HG03039 (cell line): ENCODE measurements at regions not wholly inside any gene's neighbourhood (a gene's known extent, or its start where the extent isn't known, plus 50 kb on each side); places are given as distances from the start of the nearest gene placed in this dataset.
"Not testable (repeated sequence)": the region's sequence is repeated elsewhere in the genome, so short reads cannot be mapped to it uniquely, and the experiment has no call there.

Experiments used
- ATAC-seq: cut with Tn5 transposase; IDR thresholded peaks from one replicate; pipeline ENCODE4 v1.9.1; 2021; ENCODE audit warnings: mild to moderate bottlenecking, moderate library complexity; ENCODE audit not compliant: unreplicated experiment

DNA sequence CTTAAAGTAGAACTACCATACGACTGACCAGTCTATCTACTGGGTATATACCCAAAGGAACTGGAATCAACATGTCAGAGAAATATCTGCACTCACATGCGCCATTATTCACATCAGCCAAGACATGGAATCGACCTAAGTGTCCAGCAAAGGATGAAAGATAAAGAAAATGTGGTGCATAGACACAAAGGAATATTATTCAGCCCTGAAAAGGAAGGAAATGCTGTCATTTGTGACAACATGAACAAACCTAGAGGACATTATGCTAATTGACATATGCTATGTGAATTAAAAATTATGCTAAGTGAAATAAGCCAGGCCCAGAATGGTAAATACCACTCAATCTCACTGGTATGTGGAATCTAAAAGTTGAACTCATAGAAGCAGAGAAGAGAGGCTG is 123.7 kb downstream of the KLF6 start:
- ATAC-seq = no peak

DNA sequence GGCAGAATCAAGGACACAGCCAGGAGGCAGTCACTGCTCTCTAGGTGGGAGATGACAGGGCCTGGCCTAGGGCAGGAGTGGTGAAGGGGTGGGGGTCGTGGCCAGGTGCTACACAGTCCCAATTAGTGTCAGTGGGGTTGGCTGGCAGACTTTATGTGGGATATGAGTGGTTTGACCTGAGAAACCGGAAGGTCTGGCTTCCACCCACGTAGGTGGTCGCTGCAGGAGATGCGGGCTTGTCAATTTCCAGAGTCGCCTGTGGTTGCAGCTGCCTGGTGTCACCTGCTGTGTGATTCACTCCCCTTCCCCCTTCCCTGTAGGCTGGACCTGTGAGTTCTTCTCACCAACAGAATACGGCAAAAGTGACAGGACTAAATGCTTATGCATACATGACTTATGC is 124.3 kb downstream of the KLF6 start:
- no peak for ATAC-seq

DNA sequence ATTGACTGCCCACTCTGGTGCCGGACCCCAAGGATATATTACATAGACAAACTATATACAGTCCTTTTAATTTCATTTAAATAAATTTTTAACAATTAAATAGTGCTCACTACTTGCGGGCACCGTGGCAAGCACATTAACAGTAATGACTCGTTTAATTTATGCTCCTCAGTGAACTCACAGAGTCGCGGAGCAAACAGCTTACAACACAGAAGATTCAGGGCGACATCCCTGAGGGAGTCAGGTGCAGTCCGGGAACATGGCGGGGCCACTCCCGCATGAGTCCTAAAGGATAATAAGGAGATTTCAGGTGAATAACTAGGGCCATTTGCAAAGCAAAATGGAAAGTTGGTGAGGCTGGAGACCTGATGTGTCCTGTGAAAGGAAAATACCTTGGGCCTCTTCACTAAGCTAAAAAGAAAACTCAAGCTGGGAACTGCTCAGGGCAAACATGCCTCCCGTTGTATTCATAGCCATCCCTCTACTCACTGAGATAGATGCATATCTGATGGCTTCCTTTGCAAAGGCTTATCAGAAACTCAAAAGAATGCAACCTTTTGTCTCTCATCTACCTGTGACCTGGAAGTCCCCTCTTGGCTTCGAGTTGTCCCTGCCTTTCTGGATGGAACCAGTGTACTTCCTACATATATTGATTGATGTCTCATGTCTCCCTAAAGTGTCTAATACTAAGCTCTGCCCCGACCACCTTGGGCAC is 125.6 kb downstream of the KLF6 start:
- ATAC-seq = no peak

DNA sequence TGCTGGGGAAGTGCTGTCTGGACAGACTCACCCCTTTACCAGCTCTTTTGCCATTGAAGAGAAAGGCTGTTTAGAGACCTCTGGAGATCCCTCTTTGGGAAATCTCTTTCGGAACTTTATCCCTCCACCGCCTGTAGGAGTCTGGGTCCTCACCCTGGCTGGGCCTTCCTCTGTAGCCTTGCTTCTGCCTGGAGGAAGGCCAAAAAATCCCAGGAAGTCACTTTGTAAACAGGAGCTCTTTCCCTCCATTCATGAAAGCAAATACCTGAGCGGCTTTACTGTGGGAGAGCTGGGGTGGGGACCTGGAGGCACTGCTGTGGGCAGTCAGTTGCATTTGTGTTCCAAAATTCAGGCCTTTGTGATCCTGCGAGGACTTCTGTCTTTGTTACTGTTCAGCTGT is 126.2 kb downstream of the KLF6 start:
- ATAC-seq = no peak

DNA sequence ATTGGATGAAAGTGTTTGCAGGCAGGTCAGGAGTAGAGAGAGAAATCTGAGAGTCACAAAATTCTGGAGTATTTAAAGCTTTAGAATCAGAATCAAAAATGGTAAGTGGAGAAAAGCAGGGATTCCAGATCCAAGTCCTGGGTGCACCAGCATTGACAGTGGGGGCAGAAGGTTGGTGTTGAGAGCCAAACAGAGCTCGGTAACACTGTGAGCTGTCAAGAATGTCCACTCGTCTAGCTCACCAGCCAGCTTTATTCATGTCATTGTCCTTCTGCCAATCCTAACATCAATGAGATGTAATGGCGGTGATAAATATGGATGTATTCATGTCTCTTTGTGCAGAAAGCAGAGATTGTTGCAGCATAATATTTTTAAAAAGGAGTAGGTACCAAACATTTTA is 128.8 kb downstream of the KLF6 start:
- ATAC-seq = no peak

DNA sequence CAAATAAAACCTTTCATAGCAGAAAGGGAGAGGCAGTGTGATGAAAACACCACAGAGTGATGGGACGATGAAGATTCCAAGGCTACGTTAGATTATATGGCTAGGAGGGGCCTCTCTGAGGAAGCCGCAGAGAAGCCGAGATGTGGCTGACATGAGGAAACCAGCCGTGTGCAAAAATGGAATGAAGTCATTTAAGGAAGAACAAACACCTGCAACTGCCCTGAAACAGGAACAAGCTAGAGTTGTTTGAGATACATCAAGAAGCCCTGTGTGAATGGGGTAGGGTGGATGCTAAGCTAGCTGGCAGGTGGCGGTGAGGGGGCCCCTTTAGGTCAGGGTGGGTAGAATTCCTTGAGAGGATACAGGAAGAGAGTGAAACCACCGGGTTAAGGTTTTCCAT is 129.5 kb downstream of the KLF6 start:
- no peak for ATAC-seq

DNA sequence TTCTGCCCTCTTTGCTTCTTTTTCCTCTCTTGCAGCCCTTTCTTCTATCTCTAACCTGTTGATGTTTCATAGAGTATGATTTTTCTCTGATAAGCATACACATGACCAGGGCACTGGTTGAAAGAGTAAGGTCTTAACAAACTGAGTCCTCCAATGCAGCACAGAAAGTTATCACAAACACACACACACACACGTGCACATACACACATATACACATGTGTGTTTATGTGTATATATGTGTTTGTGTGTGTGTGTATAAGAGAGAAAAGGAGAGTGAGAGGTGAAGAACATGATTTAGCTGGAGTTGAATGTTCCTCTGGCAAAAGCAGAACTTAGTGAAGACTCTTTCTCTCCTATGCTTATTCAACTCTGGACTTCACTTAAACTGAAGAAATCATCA is 130.0 kb downstream of the KLF6 start:
- no peak for ATAC-seq

DNA sequence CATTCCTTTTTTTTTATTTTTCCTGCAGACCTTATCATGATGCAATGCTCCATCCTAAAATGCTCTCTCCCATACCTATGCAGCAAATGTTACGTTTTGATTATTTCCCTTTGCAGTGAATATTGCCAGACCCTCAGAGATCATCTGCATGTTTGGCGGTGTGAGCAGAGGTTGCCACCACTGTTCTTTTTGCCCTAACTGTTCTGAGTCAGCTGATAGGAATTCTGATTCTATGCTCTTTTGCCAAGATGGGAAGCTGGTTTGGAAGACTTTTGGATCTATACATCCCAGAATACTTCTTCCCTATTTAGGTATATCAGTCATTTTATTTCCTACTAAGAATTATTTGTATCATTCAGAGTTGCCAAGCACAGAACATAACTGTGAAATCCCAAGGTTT is 130.5 kb downstream of the KLF6 start:
- no peak for ATAC-seq

DNA sequence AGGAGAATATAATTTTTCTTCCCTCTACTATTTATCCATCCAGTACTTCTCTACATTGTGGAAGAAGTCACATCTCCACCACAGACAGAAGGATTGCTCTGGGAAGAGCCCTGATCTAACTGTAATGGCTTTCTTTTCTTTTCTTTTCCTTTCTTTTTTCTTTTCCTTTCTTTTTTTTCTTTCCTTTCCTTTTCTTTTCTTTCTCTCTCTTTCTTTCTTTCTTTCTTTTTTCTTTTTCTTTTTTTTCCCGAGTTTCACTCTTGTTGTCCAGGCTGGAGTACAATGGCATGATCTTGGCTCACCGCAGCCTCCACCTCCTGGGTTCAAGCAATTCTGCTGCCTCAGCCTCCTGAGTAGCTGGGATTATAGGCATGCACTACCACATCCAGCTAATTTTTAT is 131.7 kb downstream of the KLF6 start:
- ATAC-seq = not testable (repeated sequence)

DNA sequence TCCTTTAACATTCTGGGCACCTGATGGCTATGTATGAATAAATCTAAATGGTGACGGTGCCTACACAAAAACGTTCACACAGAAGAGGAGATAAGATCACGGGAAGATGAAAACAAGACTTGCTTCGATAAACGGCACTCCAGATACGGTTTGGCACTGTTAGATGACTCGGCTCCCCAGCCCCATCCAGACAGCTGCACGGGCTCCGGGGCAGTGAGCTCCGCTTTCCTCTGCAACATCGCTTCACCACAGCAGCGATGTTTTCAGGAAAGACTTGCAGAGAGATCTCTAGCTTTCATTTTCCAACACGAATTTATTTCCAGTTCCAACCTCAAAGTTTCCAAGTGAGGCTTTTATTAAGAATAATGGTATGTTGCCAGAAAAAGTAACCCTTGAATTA is 132.1 kb downstream of the KLF6 start:
- no peak for ATAC-seq

DNA sequence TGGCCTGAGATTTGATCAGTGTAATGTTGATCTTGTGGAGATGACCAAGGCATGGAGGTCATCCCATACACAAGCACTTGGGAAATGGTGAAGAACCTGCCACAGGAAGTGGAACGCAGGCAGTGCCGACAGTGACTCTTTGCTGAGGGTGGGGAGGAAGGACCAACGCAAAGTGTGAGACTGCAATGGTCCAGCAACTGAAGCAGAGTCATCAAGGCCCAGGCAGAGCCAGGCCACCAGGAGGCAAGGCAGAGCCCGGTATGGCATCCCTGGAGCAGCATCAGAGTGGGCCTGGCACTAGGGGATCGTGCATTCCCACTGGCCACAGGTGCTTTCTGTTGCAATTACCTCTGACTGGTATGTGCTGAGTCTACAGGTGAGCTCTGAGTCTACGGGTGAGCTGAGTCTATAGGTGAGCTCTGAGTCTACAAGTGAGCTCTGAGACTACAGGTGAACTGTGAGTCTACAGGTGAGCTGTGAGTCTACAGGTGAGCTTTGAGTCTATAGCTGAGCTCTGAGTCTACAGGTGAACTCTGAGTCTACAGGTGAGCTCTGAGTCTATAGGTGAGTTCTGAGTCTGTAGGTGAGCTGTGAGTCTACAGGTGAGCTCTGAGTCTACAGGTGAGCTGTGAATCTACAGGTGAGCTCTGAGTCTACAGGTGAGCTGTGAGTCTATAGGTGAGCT is 132.9 kb downstream of the KLF6 start:
- no peak for ATAC-seq

DNA sequence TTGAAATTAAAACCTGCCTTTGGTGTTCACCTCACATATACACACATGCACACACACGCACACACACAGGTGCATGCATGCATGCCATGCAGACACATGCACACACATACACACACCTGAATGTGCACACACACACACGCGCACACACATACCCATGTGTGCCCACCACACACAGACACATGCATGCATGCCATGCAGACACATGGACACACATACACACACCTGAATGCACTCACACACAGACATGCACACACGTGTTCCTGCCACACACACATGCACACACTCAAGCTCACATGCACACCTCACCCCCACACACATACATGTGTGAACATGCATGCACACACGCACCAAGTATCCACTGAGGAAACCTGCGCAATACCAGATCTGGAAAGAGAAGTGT is 136.4 kb downstream of the KLF6 start:
- ATAC-seq = no peak

DNA sequence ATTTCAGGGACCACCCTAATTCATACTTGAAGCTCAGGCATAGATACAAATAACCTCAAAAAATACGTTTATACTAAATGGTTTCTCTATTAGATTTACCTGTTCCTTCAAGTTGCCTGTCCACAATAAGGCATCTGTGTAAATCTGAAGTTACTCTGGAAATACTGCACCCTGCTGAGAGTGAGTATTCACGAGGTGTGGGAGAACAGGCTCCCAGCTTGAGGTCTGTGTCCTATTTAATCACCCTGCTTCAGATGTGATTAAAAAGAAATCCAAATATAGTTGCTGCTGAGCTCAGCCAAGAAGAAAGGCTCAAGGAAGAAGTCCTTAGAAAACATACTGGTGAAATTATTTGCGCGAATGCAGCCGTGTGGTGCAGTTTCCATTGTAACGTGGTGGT is 136.8 kb downstream of the KLF6 start:
- ATAC-seq = no peak

DNA sequence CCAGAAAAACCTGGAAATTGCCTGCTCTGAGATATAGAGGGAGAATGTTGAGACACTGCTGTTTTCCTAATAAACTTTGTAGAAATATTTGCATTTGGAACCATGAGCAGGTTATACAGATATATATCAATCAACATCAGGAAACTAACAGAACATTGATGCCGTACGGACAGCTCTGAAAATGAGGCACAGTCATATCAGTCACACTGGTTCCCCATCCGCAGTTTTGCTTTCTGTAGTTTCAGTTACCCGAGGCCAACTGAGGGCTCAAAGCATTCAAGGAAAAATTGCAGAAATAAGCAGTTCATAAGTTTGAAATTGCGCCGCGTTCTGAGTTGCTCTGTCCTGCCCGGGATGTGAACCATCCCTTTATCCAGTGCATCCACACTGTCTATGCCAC is 137.9 kb downstream of the KLF6 start:
- peak; percentile 68 for ATAC-seq

DNA sequence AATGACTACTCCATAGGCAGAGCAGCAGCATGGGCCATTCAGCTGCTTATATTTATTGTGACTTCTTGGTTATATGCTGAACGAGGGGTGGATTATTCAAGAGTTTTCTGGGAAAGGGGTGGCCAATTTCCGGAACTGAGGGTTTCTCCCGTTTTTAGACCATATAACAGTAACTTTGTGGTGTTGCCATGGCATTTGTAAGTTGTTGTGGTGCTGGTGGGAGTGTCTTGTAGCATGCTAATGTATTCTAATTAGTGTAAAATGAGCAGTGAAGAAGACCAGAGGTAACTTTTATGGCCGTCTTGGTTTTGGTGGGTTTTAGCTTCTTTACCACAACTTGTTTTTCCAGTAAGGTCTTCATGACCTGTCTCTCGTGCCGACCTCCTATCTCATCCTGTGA is 139.6 kb downstream of the KLF6 start:
- ATAC-seq = no peak

DNA sequence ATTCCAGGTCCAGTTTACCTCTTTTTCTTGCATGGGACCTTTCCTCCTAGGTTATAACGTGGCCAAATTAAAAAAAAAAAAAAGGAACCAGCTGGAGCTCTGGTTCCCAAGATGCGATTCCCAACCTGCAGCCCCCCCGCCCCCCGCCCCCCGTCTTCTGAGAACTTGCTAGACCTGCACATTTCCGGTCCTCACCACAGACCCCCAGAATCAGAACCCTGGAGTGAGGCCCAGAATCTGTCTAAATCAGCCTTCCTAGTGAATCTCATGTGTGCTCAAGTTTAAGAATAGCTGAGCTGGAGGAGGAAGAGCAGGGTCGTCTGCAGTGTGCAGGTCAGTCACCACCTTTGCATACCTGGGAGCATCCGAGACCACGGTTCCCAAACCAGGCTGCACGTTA is 144.2 kb downstream of the KLF6 start:
- no peak for ATAC-seq

DNA sequence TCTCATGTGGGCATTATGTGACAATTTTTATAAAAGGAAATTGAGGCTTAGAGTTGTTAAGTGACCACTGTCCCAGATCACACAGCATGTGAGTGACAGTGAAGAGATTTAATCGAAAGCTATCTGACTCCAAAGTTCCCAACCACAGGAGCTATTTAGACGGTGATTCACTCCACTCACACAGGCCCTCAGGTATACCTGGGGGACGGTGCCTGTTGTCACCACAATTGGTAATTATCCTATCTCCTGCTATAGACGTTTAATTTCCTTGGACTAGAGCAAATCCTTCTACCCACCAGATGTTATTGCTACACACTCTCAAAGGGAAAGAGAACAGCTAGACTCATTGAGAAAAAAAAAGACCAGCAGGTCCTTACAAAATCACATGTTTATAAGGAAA is 145.5 kb downstream of the KLF6 start:
- no peak for ATAC-seq

DNA sequence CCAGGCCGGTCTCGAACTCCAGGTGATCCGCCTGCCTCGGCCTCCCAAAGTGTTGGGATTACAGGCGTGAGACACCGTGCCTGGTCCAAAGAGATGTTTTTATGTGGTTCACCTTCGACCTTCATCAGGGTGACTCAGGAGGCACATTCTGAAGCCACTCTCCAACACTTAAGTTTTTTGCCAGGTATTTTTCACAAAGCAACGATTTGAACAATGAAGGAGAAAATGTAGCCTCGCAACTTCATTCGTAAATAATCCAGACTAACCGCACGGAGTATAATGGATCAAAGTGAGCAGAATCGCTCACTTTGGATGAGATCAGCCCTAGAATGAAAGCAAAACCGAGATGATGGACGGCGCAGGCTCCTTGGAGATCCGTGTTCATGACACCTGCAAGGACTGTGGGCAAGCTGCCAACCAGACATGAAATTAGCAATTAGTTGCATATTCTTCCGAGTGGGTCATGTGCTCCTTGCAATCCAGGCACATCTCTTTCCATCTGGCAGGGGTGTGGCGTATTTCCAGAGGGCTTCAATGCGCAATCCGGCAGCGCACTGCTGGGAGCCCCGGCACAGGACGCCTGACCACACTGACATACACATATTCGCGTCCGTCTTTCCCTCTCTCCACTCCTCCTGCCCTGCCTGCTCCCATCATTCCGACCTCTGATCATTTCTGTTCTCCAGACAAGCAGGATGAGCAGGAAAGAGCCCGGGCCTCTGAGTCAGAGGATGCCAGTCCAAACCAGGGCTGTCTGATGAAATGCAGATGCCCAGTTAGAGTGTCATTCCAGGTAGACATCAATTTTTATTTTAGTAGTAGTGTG is 148.4 kb downstream of the KLF6 start:
- ATAC-seq = no peak

DNA sequence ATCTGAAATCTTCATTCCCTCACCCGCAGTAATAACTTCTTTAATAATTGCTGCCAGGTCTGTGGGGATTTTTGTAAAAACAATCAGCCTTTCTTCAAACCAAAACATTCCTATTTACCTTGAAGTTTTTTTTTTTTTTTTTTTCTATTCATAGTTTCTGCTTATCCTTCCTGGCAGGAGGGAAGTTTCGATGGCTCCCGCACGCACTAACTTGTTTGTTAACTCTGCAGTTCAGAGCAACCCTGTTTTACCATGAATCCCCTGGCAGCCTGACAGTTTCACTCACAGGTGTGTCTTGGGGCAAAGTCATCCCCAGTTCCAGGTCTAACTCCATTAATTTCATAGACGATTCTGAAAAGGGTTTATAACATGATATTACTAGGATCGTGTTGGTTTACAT is 149.3 kb downstream of the KLF6 start:
- ATAC-seq = no peak

DNA sequence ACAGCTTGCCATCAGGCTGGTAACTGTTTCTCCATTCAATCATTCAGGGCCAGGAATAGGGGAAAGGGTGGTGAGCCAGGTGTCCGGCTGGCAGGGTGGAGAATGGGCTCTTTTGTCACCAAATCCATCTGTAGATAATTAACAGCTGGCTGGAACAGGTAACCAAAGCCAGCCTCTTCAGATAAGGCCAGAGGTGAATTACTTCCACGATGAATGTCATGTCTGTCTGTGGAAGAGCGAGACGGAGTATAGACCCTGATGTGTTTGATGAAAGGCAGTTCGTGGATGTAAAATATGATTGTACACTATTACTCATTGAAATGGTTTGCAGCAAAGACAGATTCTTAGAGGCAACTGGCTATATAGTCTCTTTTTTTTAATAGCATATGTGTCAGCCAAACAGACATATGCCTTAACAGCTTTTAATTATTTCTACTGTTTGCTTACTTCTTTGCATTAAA is 149.8 kb downstream of the KLF6 start:
- ATAC-seq = no peak

DNA sequence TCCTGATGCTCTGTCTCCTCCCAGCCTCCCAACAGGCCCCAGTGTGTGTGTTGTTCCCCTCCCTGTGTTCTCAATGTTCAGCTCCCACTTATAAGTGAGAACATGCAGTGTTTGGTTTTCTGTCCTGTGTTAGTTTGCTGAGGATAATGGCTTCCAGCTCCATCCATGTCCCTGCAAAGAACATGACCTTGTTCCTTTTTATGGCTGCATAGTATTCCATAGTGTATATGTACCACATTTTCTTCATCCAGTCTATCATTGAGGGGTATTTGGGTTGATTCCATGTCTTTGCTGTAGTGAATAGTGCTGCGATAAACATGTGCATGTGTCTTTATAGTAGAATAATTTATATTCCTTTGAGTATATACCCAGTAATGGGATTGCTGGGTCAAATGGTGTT is 150.4 kb downstream of the KLF6 start:
- not testable (repeated sequence) for ATAC-seq
